ENCODE measurements at regions not wholly inside any gene's neighbourhood (a gene's known extent, or its start where the extent isn't known, plus 50 kb on each side); places are given as distances from the start of the nearest gene placed in this dataset.

DNA sequence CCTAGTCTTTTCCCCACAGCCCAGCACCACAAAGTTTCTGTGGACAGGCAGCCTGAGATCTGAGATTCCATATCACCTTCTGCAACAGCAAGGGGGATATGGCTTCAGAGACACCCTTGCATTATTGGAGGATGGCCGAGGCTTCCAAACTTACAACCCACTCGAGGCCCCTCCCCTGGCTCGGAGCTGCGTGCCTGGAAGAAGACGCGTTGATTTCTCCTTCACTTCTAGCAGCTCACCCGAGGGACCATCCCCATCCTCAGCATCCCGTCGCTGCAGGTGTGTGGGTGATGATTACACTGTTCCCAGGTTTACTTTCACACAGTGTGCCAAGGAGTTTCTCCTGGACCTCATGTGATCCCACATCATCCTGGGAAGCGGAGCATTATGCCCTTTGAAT, 277.9 kb downstream of the MATN1 start:
- TF ChIP-seq TAF1 (IDR thresholded peaks at IDR 0.05; ENCODE audit: low read depth, low read length) (no peak), POLR2AphosphoS5 (IDR thresholded peaks at IDR 0.05; ENCODE audit: low read depth, low read length) (no peak), POLR2A (IDR thresholded peaks at IDR 0.05; ENCODE audit: low read depth, low read length) (no peak)
